Stimulated activated CD4-positive, alpha-beta T cell treated with anti-CD3 and anti-CD28 coated beads, TNF-alpha, amount 100 ng/mL, for 24 hours (primary cell): ENCODE measurements at regions not wholly inside any gene's neighbourhood (a gene's known extent, or its start where the extent isn't known, plus 50 kb on each side); places are given as distances from the start of the nearest gene placed in this dataset.
"Not testable (repeated sequence)": the region's sequence is repeated elsewhere in the genome, so short reads cannot be mapped to it uniquely, and the experiment has no call there.

ENCODE experiments used
- DNase-seq, 3 experiments: peaks; one replicate each; pipeline ENCODE4 v3.0.0-alpha.2; 2020; ENCODE audit warnings: low read depth in 3 of 3

DNA sequence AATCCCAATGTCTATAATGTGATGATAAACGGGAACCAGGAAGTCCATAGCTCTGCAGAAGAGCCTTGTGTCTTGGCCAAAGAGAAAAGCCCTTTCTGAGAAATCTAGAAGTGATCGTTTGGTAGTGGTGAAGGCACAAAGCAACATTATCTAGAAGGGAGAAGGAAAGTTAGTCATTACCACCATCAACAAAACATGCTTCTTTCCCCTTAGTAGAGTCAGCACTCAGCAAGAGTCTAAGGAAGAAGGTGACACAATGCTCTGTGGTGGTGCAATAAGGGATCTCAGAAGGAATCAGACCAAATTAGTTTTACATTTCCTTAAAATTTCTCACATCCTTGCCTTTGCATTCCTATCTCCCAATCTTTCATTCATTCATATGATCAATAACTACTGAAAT is 134.4 kb upstream of the PRDX6 start:
- no peak for DNase-seq

DNA sequence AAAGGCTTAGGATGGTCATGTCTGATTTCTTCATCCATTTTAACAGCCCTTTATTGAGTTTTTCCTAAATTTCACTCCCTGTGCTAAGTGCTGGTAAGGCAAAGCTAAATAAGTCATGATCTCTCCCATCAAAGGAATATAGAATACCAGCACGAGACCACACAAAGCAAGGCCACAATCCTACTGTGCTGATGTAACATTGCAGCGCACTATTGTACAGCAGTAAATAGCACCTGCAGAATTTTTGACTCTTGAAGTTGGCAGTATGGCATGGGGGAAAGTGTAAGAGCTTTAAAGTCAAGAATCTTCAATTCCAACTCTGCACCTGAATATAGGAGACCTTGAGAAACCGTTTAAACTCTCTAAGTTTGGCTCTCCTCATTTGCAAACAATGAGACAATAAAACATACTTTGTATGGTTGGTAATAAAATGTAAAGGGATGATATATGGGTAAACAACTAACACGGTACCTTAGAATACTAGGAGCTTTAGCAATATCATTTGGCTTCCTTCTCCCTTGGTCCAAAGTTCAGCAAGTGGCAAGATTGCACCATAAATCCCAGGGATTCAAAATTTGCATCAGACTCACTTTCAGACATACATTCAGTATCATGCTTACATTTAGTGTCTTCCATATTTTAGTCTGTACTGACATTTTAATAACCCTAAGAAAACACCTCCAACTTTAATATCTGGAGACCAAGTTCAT is 132.9 kb upstream of the PRDX6 start:
- no peak for DNase-seq

DNA sequence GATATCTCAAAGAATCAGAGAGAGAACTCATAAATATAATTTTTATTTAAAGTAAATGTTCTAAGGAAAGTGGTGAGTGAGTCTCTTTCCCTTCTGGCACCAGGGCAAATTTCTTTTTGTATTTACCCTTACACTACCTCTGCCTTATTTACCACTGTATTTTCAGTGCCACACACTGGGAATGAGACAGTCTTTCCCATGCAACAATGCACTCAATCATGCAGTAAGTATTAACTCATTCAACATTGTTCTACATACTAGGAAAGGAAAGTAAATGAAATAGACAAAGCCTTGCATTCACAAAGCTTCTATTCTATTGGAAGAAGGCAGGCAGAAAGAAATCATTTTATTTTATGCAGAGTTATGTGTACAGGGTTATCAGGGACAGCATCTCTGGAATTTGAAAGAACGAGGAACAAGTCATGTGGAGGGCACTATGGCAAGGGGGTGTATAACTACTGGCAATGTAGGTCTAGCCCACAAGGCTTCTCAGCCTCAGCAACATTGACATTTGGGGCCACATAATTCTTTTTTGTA is 129.8 kb upstream of the PRDX6 start:
- DNase-seq, result no peak

DNA sequence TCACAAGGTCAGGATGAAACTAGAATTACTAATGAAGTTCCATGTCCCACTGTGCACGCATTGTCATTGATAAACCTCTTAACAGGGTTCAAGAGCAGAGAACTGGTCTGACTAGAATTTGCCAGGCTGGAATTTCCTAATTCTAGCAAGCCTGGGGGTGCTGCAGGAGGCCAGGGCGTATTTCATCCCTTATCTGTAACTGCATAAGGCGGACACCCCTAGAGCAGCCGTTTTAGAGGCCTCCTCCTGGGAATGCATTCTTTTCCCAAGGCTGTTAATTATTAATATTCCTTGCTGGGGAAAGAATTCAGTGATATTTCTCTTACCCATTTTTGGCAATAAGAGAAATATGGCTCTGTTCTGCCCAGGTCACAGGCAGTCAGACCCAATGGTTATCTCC is 124.5 kb upstream of the PRDX6 start:
- DNase-seq, result not testable (repeated sequence)

- no peak for DNase-seq
Measured at GRCh38 chr1:173353350-173353749, 123.8 kb upstream of the PRDX6 start.

- no peak for DNase-seq
Measured at GRCh38 chr1:173354937-173355280, 122.2 kb upstream of the PRDX6 start.

GRCh38 chr1:173355281-173356031 is 121.7 kb upstream of the PRDX6 start:
- no peak for DNase-seq

- DNase-seq, result no peak
Measured at GRCh38 chr1:173356191-173356762, 120.9 kb upstream of the PRDX6 start.

DNA sequence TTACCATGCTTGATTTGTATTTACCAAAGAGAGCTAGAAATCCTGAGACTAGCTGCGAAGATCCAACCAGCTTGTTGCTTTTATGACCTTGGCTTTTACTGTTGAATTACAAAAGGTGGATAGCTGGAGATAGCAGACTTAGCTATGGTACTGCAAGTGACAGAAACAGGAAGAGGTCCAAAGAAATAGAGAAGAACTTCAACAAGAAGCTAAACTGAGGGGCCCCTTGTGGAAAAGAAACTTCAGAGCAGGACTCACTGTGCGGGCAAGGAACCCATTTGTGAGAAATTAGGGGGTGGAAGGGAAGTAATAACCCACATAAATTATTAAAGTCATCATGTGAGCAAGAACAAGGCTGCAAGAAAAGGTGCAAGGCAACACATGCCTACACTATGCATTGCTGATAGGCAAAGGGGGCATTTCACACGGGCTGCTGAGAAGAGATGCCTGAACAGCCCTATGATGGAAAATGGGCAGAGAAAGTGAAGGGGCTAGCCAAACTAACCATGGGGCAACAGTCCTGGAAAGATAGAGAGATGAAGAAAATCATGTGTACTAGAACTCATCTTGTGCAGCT is 116.6 kb upstream of the PRDX6 start:
- no peak for DNase-seq

- no peak for DNase-seq
Measured at GRCh38 chr1:173362543-173362942, 114.6 kb upstream of the PRDX6 start.

DNA sequence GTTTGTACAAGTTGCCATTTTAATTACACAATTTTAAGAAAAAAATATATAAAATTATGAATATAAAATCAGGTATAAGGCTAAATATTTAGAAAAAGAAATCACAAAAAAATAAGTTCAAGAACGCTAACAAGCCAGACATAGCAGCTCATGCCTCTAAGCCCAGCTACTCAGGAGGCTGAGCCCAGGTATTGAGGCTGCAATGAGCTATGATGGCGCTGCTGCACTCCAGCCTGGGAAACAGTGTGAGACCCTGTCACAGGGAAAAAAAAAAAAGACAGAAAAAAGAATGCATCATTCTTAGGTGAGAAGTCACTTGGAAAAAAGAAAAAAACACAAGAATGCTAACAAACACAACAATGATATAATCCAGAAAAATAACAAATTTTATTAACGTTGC is 112.3 kb upstream of the PRDX6 start:
- DNase-seq, result no peak

GRCh38 chr1:173365341-173365740 is 111.8 kb upstream of the PRDX6 start:
- DNase-seq, result no peak

GRCh38 chr1:173367136-173367535 is 110.0 kb upstream of the PRDX6 start:
- no peak for DNase-seq

DNA sequence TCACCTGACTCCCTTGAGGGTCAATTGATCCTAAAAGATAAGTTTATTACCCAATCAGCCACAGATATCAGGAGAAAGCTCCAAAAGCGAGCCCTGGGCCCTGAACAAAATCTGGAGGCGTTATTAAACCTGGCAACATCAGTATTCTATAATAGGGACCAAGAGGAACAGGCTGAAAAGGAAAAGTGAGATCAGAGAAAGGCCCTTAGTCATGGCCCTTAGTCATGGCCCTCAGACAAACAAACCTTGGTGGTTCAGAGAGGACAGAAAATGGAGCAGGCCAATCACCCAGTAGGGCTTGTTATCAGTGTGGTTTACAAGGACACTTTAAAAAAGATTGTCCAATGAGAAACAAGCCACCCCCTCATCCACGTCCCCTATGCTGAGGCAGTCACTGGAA is 106.5 kb upstream of the PRDX6 start:
- not testable (repeated sequence) for DNase-seq

DNA sequence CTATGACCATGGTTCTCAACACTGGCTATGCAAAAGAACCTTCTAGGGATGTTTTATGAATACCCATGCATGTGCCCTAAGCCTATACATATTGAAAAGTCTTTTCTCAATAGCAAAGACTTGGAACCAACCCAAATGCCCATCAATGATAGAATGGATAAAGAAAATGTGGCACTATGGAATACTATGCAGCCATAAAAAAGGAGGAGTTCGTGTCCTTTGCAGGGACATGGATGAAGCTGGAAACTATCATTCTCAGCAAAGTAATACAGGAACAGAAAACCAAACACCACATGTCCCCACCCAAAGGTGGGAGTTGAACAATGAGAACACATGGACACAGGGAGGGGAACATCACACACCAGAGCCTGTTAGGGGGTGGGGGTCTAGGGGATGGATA is 101.1 kb upstream of the PRDX6 start:
- DNase-seq, result not testable (repeated sequence)

- DNase-seq, result no peak
Measured at GRCh38 chr1:173377266-173377665, 99.9 kb upstream of the PRDX6 start.

DNA sequence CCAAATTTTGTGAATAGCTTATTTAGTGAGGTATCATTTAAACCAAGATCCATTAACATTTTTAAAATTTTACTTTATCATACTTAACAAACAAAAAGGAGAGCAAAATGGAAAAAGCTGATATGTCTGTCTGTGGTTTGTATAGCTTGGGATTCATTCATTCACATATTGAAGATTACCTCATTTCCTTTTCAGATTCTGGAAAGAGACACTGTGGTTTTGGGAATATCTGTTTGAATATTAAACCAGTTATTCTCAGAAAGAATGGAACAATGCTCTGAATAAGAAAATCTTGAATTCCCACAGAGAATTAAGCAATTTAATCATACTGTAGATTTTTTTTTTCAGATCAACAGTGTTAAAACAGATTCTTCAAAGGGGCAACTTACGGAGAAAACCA is 93.8 kb upstream of the PRDX6 start:
- DNase-seq, result no peak

- DNase-seq, result no peak
Measured at GRCh38 chr1:173388352-173388751, 88.8 kb upstream of the PRDX6 start.

DNA sequence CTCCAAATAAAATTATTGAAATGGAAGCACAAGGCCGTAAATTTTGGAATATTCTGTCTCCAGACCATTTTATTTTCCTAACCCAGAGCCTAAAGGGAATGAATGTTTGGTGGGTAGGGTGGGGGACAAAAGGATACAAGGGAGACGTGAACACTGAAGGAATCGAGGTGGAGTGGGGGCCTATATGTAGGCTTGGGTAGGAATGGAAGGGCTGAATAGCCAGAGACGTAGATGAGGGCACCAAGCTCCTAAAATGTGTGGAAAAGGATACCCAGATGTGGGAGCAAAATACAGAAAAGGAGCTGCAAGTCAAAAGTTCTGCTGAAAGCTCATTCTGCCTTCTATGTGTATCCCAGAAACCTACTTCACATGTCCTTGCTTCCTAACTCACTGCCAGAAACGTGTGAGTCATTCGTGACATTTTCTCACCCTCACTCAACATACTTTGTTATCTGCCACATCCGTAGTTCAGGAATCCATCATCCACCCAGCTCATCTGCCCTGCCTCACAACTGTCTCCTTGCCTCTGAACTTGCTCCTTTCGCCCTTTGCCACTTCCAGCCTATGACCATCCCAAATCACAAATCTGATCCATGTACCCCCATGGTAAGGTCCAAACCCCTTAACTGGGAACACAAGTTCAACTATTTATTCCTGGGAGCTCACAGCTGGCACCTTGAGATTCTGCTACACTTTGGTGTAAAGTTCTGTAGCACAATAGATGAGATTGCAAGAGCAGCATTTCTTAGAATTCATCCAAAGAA is 84.1 kb upstream of the PRDX6 start:
- DNase-seq, result no peak

- DNase-seq, result no peak
Measured at GRCh38 chr1:173393659-173394000, 83.5 kb upstream of the PRDX6 start.

GRCh38 chr1:173394813-173395212 is 82.3 kb upstream of the PRDX6 start:
- not testable (repeated sequence) for DNase-seq

GRCh38 chr1:173395762-173396161 is 81.4 kb upstream of the PRDX6 start:
- no peak for DNase-seq
